ENCODE measurements at regions not wholly inside any gene's neighbourhood (a gene's known extent, or its start where the extent isn't known, plus 50 kb on each side); places are given as distances from the start of the nearest gene placed in this dataset.

DNA sequence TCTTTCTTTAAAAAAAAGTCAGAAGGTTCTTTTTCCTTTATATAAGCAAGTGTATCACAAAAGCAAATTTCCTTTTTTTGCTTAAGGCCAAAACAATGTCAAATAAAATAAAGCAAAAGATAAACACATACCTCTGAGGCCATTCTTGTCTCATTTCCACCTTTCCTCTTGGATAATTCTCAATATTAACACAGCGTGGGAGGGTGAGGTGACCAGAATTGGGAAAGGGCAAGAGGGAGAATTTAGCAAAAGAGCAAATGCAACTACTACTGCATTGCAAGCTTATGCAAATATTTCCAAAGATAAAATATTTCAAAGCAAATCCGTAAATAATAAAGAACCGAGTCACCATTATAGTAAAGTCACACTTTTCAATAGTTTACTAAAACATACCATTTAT lies 153.4 kb upstream of the PSMD7 start:
- TF ChIP-seq PPARA (CRISPR knock-in tag; IDR thresholded peaks at IDR 0.05; ENCODE audit: borderline replicate concordance): no peak
- no peak for TF ChIP-seq ZNF565 (CRISPR knock-in tag; conservative IDR thresholded peaks at IDR 0.05; ENCODE audit: low read depth)
- TF ChIP-seq, protein P1, sequence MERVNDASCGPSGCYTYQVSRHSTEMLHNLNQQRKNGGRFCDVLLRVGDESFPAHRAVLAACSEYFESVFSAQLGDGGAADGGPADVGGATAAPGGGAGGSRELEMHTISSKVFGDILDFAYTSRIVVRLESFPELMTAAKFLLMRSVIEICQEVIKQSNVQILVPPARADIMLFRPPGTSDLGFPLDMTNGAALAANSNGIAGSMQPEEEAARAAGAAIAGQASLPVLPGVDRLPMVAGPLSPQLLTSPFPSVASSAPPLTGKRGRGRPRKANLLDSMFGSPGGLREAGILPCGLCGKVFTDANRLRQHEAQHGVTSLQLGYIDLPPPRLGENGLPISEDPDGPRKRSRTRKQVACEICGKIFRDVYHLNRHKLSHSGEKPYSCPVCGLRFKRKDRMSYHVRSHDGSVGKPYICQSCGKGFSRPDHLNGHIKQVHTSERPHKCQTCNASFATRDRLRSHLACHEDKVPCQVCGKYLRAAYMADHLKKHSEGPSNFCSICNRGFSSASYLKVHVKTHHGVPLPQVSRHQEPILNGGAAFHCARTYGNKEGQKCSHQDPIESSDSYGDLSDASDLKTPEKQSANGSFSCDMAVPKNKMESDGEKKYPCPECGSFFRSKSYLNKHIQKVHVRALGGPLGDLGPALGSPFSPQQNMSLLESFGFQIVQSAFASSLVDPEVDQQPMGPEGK (CRISPR knock-in tag; IDR thresholded peaks at IDR 0.05; ENCODE audit: borderline replicate concordance): no peak
- no peak for TF ChIP-seq TOX (CRISPR knock-in tag; IDR thresholded peaks at IDR 0.05; ENCODE audit: borderline replicate concordance)
- no peak for TF ChIP-seq OSR1 (CRISPR knock-in tag; IDR thresholded peaks at IDR 0.05)
- TF ChIP-seq, protein P2, sequence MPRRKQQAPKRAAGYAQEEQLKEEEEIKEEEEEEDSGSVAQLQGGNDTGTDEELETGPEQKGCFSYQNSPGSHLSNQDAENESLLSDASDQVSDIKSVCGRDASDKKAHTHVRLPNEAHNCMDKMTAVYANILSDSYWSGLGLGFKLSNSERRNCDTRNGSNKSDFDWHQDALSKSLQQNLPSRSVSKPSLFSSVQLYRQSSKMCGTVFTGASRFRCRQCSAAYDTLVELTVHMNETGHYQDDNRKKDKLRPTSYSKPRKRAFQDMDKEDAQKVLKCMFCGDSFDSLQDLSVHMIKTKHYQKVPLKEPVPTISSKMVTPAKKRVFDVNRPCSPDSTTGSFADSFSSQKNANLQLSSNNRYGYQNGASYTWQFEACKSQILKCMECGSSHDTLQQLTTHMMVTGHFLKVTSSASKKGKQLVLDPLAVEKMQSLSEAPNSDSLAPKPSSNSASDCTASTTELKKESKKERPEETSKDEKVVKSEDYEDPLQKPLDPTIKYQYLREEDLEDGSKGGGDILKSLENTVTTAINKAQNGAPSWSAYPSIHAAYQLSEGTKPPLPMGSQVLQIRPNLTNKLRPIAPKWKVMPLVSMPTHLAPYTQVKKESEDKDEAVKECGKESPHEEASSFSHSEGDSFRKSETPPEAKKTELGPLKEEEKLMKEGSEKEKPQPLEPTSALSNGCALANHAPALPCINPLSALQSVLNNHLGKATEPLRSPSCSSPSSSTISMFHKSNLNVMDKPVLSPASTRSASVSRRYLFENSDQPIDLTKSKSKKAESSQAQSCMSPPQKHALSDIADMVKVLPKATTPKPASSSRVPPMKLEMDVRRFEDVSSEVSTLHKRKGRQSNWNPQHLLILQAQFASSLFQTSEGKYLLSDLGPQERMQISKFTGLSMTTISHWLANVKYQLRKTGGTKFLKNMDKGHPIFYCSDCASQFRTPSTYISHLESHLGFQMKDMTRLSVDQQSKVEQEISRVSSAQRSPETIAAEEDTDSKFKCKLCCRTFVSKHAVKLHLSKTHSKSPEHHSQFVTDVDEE (CRISPR knock-in tag; IDR thresholded peaks at IDR 0.05): no peak
- TF ChIP-seq ARNTL (CRISPR knock-in tag; IDR thresholded peaks at IDR 0.05; ENCODE audit: borderline replicate concordance, low read depth): no peak
- TF ChIP-seq, protein P3, sequence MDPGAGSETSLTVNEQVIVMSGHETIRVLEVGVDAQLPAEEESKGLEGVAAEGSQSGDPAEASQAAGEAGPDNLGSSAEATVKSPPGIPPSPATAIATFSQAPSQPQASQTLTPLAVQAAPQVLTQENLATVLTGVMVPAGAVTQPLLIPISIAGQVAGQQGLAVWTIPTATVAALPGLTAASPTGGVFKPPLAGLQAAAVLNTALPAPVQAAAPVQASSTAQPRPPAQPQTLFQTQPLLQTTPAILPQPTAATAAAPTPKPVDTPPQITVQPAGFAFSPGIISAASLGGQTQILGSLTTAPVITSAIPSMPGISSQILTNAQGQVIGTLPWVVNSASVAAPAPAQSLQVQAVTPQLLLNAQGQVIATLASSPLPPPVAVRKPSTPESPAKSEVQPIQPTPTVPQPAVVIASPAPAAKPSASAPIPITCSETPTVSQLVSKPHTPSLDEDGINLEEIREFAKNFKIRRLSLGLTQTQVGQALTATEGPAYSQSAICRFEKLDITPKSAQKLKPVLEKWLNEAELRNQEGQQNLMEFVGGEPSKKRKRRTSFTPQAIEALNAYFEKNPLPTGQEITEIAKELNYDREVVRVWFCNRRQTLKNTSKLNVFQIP (CRISPR knock-in tag; IDR thresholded peaks at IDR 0.05; ENCODE audit: borderline replicate concordance, low read depth): no peak
- TF ChIP-seq ZC3H10 (CRISPR knock-in tag; IDR thresholded peaks at IDR 0.05): no peak
- no peak for TF ChIP-seq CSDC2 (CRISPR knock-in tag; IDR thresholded peaks at IDR 0.05)
- no peak for TF ChIP-seq ZFP30 (CRISPR knock-in tag; IDR thresholded peaks at IDR 0.05)
- TF ChIP-seq SNAI2 (CRISPR knock-in tag; IDR thresholded peaks at IDR 0.05): no peak
- no peak for TF ChIP-seq BACH2 (CRISPR knock-in tag; IDR thresholded peaks at IDR 0.05; ENCODE audit: borderline replicate concordance)
- TF ChIP-seq, protein P4, sequence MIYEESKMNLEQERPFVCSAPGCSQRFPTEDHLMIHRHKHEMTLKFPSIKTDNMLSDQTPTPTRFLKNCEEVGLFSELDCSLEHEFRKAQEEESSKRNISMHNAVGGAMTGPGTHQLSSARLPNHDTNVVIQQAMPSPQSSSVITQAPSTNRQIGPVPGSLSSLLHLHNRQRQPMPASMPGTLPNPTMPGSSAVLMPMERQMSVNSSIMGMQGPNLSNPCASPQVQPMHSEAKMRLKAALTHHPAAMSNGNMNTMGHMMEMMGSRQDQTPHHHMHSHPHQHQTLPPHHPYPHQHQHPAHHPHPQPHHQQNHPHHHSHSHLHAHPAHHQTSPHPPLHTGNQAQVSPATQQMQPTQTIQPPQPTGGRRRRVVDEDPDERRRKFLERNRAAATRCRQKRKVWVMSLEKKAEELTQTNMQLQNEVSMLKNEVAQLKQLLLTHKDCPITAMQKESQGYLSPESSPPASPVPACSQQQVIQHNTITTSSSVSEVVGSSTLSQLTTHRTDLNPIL (CRISPR knock-in tag; IDR thresholded peaks at IDR 0.05; ENCODE audit: low read depth): no peak
- TF ChIP-seq ESRRG (CRISPR knock-in tag; IDR thresholded peaks at IDR 0.05): no peak
- TF ChIP-seq GLIS3 (CRISPR knock-in tag; IDR thresholded peaks at IDR 0.05): no peak
- TF ChIP-seq ZNF8 (CRISPR knock-in tag; IDR thresholded peaks at IDR 0.05): no peak
- TF ChIP-seq ZNF70 (CRISPR knock-in tag; IDR thresholded peaks at IDR 0.05): no peak
- ATAC-seq: no peak

DNA sequence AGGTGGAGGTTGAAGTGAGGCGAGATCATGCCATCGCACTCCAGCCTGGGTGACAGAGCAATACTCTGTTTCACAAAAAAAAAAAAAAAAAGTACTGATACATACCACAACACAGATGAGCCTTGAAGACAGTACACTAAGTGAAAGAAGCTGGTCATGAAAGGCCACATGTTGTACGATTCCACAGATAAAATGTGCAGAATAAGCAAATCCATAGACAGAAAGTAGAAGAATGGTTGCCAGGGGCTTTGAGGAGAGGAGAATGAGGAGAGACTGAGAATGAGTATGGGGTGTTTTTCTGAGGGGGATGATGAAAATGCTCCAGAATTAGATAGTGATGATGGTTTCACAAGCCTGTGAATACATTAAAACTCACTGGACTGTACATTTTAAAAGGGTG lies 155.6 kb upstream of the PSMD7 start:
- TF ChIP-seq ZFP30 (CRISPR knock-in tag; IDR thresholded peaks at IDR 0.05) (no peak), CSDC2 (CRISPR knock-in tag; IDR thresholded peaks at IDR 0.05) (no peak), ZC3H10 (CRISPR knock-in tag; IDR thresholded peaks at IDR 0.05) (no peak), TCF4 (CRISPR knock-in tag; IDR thresholded peaks at IDR 0.05; ENCODE audit: borderline replicate concordance) (no peak), ZNF8 (CRISPR knock-in tag; IDR thresholded peaks at IDR 0.05) (no peak), OSR1 (CRISPR knock-in tag; IDR thresholded peaks at IDR 0.05) (no peak), GLIS3 (CRISPR knock-in tag; IDR thresholded peaks at IDR 0.05) (no peak), ISL1 (CRISPR knock-in tag; IDR thresholded peaks at IDR 0.05) (no peak), ESRRG (CRISPR knock-in tag; IDR thresholded peaks at IDR 0.05) (no peak)
- TF ChIP-seq, protein P2 (CRISPR knock-in tag; IDR thresholded peaks at IDR 0.05): no peak
- TF ChIP-seq, protein P1 (CRISPR knock-in tag; IDR thresholded peaks at IDR 0.05; ENCODE audit: borderline replicate concordance): no peak
- TF ChIP-seq, protein P4 (CRISPR knock-in tag; IDR thresholded peaks at IDR 0.05; ENCODE audit: low read depth): no peak
- ATAC-seq: no peak

Data from SK-N-SH treated with all-trans-retinoic acid at 6 μM for 48 hours (cell line).